ENCODE measurements at regions not wholly inside any gene's neighbourhood (a gene's known extent, or its start where the extent isn't known, plus 50 kb on each side); places are given as distances from the start of the nearest gene placed in this dataset.

DNA sequence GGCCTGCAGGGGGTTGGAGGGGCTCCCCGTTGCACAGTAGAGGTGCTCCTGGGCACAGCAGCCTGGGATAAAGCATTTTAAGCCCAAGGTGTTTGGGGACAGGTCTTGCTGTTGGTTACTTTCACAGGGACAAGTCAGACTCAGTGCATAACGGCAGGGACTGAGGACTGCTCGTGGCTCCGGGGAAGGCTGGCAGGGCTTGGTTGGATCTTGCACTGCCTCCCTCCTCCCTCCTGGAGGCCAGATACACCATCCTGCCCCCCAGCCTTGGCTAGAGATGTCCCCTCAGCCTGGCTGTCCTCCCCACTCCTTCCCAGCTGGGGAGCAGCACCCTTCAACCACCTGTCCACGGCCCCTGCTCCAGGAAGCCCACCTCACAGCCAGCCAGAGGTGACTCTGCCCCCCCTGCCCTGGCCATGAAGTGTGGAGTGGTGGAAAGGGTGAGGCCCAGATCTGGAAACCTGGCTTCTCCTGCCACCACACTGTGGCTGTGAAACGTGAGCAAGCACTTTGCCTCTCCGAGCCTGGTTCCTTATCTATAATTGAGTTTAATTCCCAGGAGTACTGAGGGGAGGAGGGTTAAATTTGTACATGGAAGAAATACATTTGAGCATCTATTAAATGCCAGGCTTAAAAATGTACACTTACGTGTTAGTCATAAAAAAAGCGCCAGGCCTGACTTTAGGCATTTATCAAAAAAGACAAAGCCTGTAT lies 67.1 kb upstream of the TAF1B start:
- TF ChIP-seq EZH2phosphoT487 (IDR thresholded peaks at IDR 0.05; ENCODE audit: borderline replicate concordance, low read length) (no peak), EZH2 (IDR thresholded peaks at IDR 0.05; ENCODE audit: low read length, unreplicated experiment) (no peak)
- TF ChIP-seq, protein P1, sequence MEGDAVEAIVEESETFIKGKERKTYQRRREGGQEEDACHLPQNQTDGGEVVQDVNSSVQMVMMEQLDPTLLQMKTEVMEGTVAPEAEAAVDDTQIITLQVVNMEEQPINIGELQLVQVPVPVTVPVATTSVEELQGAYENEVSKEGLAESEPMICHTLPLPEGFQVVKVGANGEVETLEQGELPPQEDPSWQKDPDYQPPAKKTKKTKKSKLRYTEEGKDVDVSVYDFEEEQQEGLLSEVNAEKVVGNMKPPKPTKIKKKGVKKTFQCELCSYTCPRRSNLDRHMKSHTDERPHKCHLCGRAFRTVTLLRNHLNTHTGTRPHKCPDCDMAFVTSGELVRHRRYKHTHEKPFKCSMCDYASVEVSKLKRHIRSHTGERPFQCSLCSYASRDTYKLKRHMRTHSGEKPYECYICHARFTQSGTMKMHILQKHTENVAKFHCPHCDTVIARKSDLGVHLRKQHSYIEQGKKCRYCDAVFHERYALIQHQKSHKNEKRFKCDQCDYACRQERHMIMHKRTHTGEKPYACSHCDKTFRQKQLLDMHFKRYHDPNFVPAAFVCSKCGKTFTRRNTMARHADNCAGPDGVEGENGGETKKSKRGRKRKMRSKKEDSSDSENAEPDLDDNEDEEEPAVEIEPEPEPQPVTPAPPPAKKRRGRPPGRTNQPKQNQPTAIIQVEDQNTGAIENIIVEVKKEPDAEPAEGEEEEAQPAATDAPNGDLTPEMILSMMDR (conservative IDR thresholded peaks at IDR 0.05; ENCODE audit: low read depth, low read length) = no peak
